ENCODE measurements at regions not wholly inside any gene's neighbourhood (a gene's known extent, or its start where the extent isn't known, plus 50 kb on each side); places are given as distances from the start of the nearest gene placed in this dataset.

- DNase-seq = peak in 1 of 2 experiments; percentile 56
Measured at GRCh38 chr5:6228257-6229250, 149.8 kb downstream of the MED10 start.

GRCh38 chr5:6225121-6225607 is 153.2 kb downstream of the MED10 start:
- DNase-seq = no peak

GRCh38 chr5:6224406-6224805 is 153.9 kb downstream of the MED10 start:
- no peak for DNase-seq

GRCh38 chr5:6222899-6223298 is 155.4 kb downstream of the MED10 start:
- no peak for DNase-seq

- no peak for DNase-seq
Measured at GRCh38 chr5:6222121-6222520, 156.2 kb downstream of the MED10 start.

- no peak for DNase-seq
Measured at GRCh38 chr5:6221141-6221626, 157.2 kb downstream of the MED10 start.

- DNase-seq = peak in 1 of 2 experiments; percentile 25
Measured at GRCh38 chr5:6220346-6221088, 157.8 kb downstream of the MED10 start.

- no peak for DNase-seq
Measured at GRCh38 chr5:6218517-6218916, 159.8 kb downstream of the MED10 start.

GRCh38 chr5:6218116-6218515 is 160.2 kb downstream of the MED10 start:
- no peak for DNase-seq

GRCh38 chr5:6216471-6217075 is 161.8 kb downstream of the MED10 start:
- no peak for DNase-seq

- no peak for DNase-seq
Measured at GRCh38 chr5:6215891-6216290, 162.5 kb downstream of the MED10 start.

- DNase-seq = no peak
Measured at GRCh38 chr5:6212244-6212643, 166.1 kb downstream of the MED10 start.

GRCh38 chr5:6206501-6206900 is 171.8 kb downstream of the MED10 start:
- DNase-seq = no peak

GRCh38 chr5:6202968-6203365 is 175.4 kb downstream of the MED10 start:
- DNase-seq = peak in 1 of 2 experiments; percentile 36

- DNase-seq = peak; percentile 30 to 64
Measured at GRCh38 chr5:6202149-6202967, 176.0 kb downstream of the MED10 start.

- DNase-seq = no peak
Measured at GRCh38 chr5:6201631-6202030, 176.7 kb downstream of the MED10 start.

- DNase-seq = no peak
Measured at GRCh38 chr5:6198531-6198930, 179.8 kb downstream of the MED10 start.

- no peak for DNase-seq
Measured at GRCh38 chr5:6197427-6197826, 180.9 kb downstream of the MED10 start.

- no peak for DNase-seq
Measured at GRCh38 chr5:6195711-6196358, 182.5 kb downstream of the MED10 start.

GRCh38 chr5:6194906-6195612 is 183.3 kb downstream of the MED10 start:
- DNase-seq = no peak
